ENCODE measurements at regions not wholly inside any gene's neighbourhood (a gene's known extent, or its start where the extent isn't known, plus 50 kb on each side); places are given as distances from the start of the nearest gene placed in this dataset.

DNA sequence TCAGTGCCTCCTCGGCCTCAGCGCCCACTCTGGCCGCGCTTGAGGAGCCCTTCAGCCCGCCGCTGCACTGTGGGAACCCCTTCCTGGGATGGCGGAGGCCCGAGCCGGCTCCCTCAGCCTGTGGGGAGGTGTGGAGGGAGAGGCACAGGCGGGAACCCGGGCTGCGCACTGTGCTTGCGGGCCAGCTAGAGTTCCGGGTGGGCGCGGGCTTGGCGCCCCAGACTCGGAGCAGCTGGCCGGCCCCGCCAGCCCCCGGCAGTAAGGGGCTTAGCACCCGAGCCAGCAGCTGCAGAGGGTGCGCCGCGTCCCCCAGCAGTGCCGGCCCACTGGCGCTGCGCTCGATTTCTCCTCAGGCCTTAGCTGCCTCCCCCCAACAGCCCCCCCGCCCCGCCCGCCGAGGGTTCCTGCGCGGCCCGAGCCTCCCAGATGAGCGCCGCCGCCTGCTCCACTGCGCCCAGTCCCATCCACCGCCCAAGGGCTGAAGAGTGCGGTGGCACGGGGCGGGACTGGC lies 1137.0 kb downstream of the PCDH18 start:
- Mint-ChIP-seq H3K4me1 (ENCODE audit: low read depth) (no peaks in the 10 kb centered on the region), H3K27ac (no peak overlapping the region), H3K9me3 (peaks cover 16% of the 10 kb centered on the region), H3K27me3 (ENCODE audit: insufficient read depth) (no peaks in the 10 kb centered on the region), H3K36me3 (ENCODE audit: low read depth) (no peaks in the 10 kb centered on the region; the same call in 1 of the 2 replicates), H3K4me3 (no peak overlapping the region)
- DNase-seq: no peak
- TF ChIP-seq, protein P1, sequence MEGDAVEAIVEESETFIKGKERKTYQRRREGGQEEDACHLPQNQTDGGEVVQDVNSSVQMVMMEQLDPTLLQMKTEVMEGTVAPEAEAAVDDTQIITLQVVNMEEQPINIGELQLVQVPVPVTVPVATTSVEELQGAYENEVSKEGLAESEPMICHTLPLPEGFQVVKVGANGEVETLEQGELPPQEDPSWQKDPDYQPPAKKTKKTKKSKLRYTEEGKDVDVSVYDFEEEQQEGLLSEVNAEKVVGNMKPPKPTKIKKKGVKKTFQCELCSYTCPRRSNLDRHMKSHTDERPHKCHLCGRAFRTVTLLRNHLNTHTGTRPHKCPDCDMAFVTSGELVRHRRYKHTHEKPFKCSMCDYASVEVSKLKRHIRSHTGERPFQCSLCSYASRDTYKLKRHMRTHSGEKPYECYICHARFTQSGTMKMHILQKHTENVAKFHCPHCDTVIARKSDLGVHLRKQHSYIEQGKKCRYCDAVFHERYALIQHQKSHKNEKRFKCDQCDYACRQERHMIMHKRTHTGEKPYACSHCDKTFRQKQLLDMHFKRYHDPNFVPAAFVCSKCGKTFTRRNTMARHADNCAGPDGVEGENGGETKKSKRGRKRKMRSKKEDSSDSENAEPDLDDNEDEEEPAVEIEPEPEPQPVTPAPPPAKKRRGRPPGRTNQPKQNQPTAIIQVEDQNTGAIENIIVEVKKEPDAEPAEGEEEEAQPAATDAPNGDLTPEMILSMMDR (IDR thresholded peaks at IDR 0.05): no peak

DNA sequence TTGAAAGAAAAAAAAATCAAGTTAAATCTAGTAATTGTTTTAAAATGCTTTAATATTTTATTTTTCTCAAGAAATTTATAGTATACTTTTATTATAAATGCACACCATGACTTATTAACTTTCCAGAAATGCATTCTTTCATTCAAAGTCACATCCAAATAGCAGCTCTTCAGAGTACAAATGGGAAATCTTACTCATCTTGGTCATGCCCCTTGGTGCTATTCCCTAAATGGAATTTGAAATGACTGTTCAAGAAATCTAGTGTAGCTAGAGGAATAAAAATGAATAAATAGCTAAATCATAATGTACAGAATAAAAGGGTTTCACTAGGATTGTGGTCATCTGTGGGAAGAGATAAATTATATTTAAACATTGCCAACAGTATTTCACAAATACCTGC lies 1139.7 kb downstream of the PCDH18 start:
- no peak overlapping the region for H3K4me3 Mint-ChIP-seq
- H3K4me1 Mint-ChIP-seq (ENCODE audit: low read depth): no peaks in the 10 kb centered on the region
- no peaks in the 10 kb centered on the region; the same call in 1 of the 2 replicates for H3K36me3 Mint-ChIP-seq (ENCODE audit: low read depth)
- TF ChIP-seq, protein P1 (IDR thresholded peaks at IDR 0.05): no peak
- H3K27ac Mint-ChIP-seq: no peak overlapping the region
- DNase-seq: no peak
- no peaks in the 10 kb centered on the region for H3K27me3 Mint-ChIP-seq (ENCODE audit: insufficient read depth)
- peaks cover 16% of the 10 kb centered on the region for H3K9me3 Mint-ChIP-seq

DNA sequence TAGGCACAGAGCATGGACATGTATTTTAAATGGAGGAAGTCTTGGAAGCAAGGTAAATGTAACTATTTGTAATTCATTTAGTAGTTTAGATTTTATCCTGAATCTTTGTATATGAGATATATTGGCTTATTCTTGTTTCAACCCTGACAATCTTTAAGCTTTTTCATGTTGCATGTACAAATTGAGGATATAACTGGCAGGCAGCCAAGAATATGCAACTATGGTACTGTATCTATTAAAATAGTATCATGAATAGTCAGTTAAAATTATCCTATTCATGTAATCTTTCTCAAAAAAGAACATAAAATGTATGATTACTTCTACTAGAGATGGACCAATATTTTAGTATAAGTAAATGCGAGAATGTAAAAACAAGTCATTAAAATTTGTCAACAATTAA lies 1141.5 kb downstream of the PCDH18 start:
- TF ChIP-seq, protein P1 (IDR thresholded peaks at IDR 0.05): no peak
- no peaks in the 10 kb centered on the region for H3K27me3 Mint-ChIP-seq (ENCODE audit: insufficient read depth)
- peaks cover 19% of the 10 kb centered on the region for H3K9me3 Mint-ChIP-seq
- H3K36me3 Mint-ChIP-seq (ENCODE audit: low read depth): no peaks in the 10 kb centered on the region; the same call in 1 of the 2 replicates
- no peak overlapping the region for H3K4me3 Mint-ChIP-seq
- no peak for DNase-seq
- no peaks in the 10 kb centered on the region for H3K4me1 Mint-ChIP-seq (ENCODE audit: low read depth)
- H3K27ac Mint-ChIP-seq: no peak overlapping the region

DNA sequence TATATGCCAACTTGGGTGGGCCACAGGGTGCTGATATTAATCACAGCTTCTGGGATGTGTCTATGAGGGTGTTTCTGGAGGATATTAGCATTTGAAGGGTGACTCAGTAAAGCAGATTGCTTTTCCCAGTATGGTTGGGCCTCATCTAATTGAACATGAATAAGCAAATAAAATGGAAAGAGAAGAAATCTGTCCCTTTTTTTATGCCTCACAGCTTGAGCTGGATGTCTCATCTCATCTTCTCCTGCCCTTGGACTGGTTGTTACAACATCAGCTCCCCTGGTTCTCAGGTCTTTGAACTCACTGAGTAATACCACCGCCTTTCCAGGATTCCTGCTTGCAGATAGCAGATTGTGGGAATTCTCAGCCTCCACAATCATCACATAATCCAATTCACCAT lies 1149.2 kb downstream of the PCDH18 start:
- TF ChIP-seq, protein P1 (IDR thresholded peaks at IDR 0.05): no peak
- peaks cover 4% of the 10 kb centered on the region for H3K9me3 Mint-ChIP-seq
- H3K27ac Mint-ChIP-seq: no peak overlapping the region
- DNase-seq: no peak
- H3K36me3 Mint-ChIP-seq (ENCODE audit: low read depth): no peaks in the 10 kb centered on the region
- peaks cover 1% of the 10 kb centered on the region; the same call in 1 of the 2 replicates for H3K27me3 Mint-ChIP-seq (ENCODE audit: insufficient read depth)
- no peak overlapping the region for H3K4me3 Mint-ChIP-seq
- no peaks in the 10 kb centered on the region for H3K4me1 Mint-ChIP-seq (ENCODE audit: low read depth)

- H3K4me3 Mint-ChIP-seq: no peak overlapping the region
These were observed 1161.1 kb downstream of the PCDH18 start for GRCh38 chr4:136371231-136371630.

More at GRCh38 chr4:136371231-136371630, 1161.1 kb downstream of the PCDH18 start:
- peaks cover 11% of the 10 kb centered on the region for H3K9me3 Mint-ChIP-seq
- H3K36me3 Mint-ChIP-seq (ENCODE audit: low read depth): no peaks in the 10 kb centered on the region
- DNase-seq: no peak
- H3K27ac Mint-ChIP-seq: no peak overlapping the region
- TF ChIP-seq, protein P1 (IDR thresholded peaks at IDR 0.05): no peak
- H3K4me1 Mint-ChIP-seq (ENCODE audit: low read depth): no peaks in the 10 kb centered on the region
- H3K27me3 Mint-ChIP-seq (ENCODE audit: insufficient read depth): no peaks in the 10 kb centered on the region; the same call in 1 of the 2 replicates

Measured in HFFc6 (cell line).